ENCODE measurements at regions not wholly inside any gene's neighbourhood (a gene's known extent, or its start where the extent isn't known, plus 50 kb on each side); places are given as distances from the start of the nearest gene placed in this dataset.

GRCh38 chr17:69608808-69609472 is 194.4 kb downstream of the MAP2K6 start:
- Histone ChIP-seq H3K4me1 (peaks cover 35% of the 10 kb centered on the region), H3K27me3 (ENCODE audit: insufficient read depth in 3 of 3, low read length in 2 of 3) (no peaks in the 10 kb centered on the region), H3K9me3 (no peaks in the 10 kb centered on the region), H3K27ac (peak overlapping the region; percentile 92), H3K36me3 (ENCODE audit: insufficient read depth in 1 of 2, low read depth in 1 of 2) (no peaks in the 10 kb centered on the region), H3K4me3 (peak overlapping the region; percentile 19)
- 22 to 39% (median 25%) methylated on average over 4 of the region's 4 CpGs for WGBS, 3 donors
- intact Hi-C loops (cut with DNase I), result loop anchor here (5.0 to 10.0 kb wide), 5 partner anchors 48 to 943 kb away; no protein-coding TSS in a partner anchor
- ATAC-seq (peak; percentile 86 to 91 (median 90)), DNase-seq (no peak)
- no peak for TF ChIP-seq CTCF (IDR thresholded peaks at IDR 0.05)

GRCh38 chr17:69609473-69610305 is 195.2 kb downstream of the MAP2K6 start:
- peak; percentile 55 to 66 (median 59) for ATAC-seq
- Histone ChIP-seq H3K4me1 (peaks cover 35% of the 10 kb centered on the region), H3K27me3 (ENCODE audit: insufficient read depth in 3 of 3, low read length in 2 of 3) (no peaks in the 10 kb centered on the region), H3K36me3 (ENCODE audit: insufficient read depth in 1 of 2, low read depth in 1 of 2) (no peaks in the 10 kb centered on the region), H3K27ac (peak overlapping the region; percentile 92), H3K9me3 (no peaks in the 10 kb centered on the region), H3K4me3 (peak overlapping the region; percentile 19)
- intact Hi-C loops (cut with DNase I), result loop anchor here (5.0 to 10.0 kb wide), 5 partner anchors 48 to 943 kb away; no protein-coding TSS in a partner anchor
- DNase-seq, result no peak
- 43 to 59% (median 47%) methylated on average over 6 of the region's 6 CpGs for WGBS, 3 donors
- peak; percentile 66 for TF ChIP-seq CTCF (IDR thresholded peaks at IDR 0.05)

GRCh38 chr17:69620363-69620762 is 205.9 kb downstream of the MAP2K6 start:
- Histone ChIP-seq H3K4me3 (no peak overlapping the region), H3K36me3 (ENCODE audit: insufficient read depth in 1 of 2, low read depth in 1 of 2) (no peaks in the 10 kb centered on the region), H3K4me1 (no peaks in the 10 kb centered on the region), H3K27ac (no peak overlapping the region), H3K9me3 (no peaks in the 10 kb centered on the region), H3K27me3 (ENCODE audit: insufficient read depth in 3 of 3, low read length in 2 of 3) (no peaks in the 10 kb centered on the region)
- TF ChIP-seq CTCF (IDR thresholded peaks at IDR 0.05), result no peak
- intact Hi-C loops (cut with DNase I), result no loop called here
- WGBS, 3 donors, result 65 to 93% (median 83%) methylated on average over 1 of the region's 1 CpG
- ATAC-seq, result no peak
- DNase-seq, result no peak

GRCh38 chr17:69625474-69625873 is 211.0 kb downstream of the MAP2K6 start:
- H3K9me3 ChIP-seq, result no peaks in the 10 kb centered on the region
- no peaks in the 10 kb centered on the region for H3K36me3 ChIP-seq (ENCODE audit: insufficient read depth in 1 of 2, low read depth in 1 of 2)
- DNase-seq, result no peak
- WGBS, 3 donors, result 22 to 77% (median 72%) methylated on average over 2 of the region's 2 CpGs
- no peak for ATAC-seq
- H3K4me3 ChIP-seq, result no peak overlapping the region
- H3K27me3 ChIP-seq (ENCODE audit: insufficient read depth in 3 of 3, low read length in 2 of 3), result no peaks in the 10 kb centered on the region
- intact Hi-C loops (cut with DNase I), result no loop called here
- no peak for TF ChIP-seq CTCF (IDR thresholded peaks at IDR 0.05)
- no peaks in the 10 kb centered on the region for H3K4me1 ChIP-seq
- H3K27ac ChIP-seq, result no peak overlapping the region

Measured in psoas muscle (tissue), 7 donors.